AG04450 (cell line): ENCODE measurements at regions not wholly inside any gene's neighbourhood (a gene's known extent, or its start where the extent isn't known, plus 50 kb on each side); places are given as distances from the start of the nearest gene placed in this dataset.

ENCODE experiments used
- CTCF ChIA-PET: fragments of 300-600, 350-600 bp; formaldehyde crosslinking; extraction: SDS; loops from one replicate; lab custom pipeline; 2022; ENCODE audit warnings: antibody characterized with exemption, inconsistent platforms; lab: Charles Lee
- POLR2A ChIA-PET: fragments of 350-600 bp; formaldehyde crosslinking; extraction: SDS; loops from one replicate; lab custom pipeline; 2021; ENCODE audit warnings: antibody characterized with exemption, inconsistent platforms; lab: Yijun Ruan, JAX
- DNase-seq: peaks from one replicate; pipeline ENCODE4 v3.0.0-alpha.2; 2011; ENCODE audit warnings: low read depth, low spot score
- H3K27ac ChIP-seq: one replicate; pipeline ENCODE4 v1.5.1; 2012; ENCODE audit warnings: low read depth, low read length, control low read depth
- H3K27me3 ChIP-seq: one replicate; pipeline ENCODE4 v1.6.0; 2012; ENCODE audit warnings: low read length; ENCODE audit not compliant: control insufficient read depth, insufficient read depth
- H3K4me3 ChIP-seq: 2 replicates; pipeline ENCODE4 v1.5.1; 2011; ENCODE audit warnings: mild to moderate bottlenecking, low read depth, low read length, control low read depth
- H3K9me3 ChIP-seq: 2 replicates; pipeline ENCODE4 v1.5.1; 2012; ENCODE audit warnings: low read length; ENCODE audit not compliant: control insufficient read depth, insufficient read depth
- TF ChIP-seq, protein P1 (sequence below): IDR thresholded peaks from 2 replicates; pipeline ENCODE4 v1.5.1; 2011; ENCODE audit warnings: low read depth, low read length, control low read depth, inconsistent platforms

DNA sequence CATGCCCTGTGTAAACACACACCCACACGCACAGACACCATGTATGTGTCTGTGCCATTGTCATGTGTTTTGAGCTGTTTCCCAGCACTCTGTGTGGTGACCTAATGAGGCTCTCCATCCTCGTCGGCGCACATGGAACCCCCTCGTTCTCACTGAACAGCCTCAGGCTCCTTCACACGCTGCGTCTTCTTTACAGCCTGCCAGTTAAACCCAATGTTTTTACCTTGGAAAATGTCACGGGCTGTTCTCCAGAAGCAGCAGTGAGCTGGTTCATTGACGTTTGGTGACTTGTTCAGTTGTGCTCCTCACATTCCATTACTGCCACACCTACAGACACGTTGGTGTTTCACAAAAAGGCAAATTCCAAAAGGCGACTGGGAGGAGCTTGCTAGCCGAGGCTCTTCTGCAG lies 201.0 kb upstream of the FOXQ1 start:
- Histone ChIP-seq H3K27me3 (peaks cover 2% of the 10 kb centered on the region), H3K4me3 (no peak overlapping the region), H3K9me3 (no peaks in the 10 kb centered on the region), H3K27ac (no peak overlapping the region)
- ChIA-PET POLR2A (no interaction called here), CTCF (no interaction called here)
- no peak for DNase-seq
- TF ChIP-seq, protein P1, sequence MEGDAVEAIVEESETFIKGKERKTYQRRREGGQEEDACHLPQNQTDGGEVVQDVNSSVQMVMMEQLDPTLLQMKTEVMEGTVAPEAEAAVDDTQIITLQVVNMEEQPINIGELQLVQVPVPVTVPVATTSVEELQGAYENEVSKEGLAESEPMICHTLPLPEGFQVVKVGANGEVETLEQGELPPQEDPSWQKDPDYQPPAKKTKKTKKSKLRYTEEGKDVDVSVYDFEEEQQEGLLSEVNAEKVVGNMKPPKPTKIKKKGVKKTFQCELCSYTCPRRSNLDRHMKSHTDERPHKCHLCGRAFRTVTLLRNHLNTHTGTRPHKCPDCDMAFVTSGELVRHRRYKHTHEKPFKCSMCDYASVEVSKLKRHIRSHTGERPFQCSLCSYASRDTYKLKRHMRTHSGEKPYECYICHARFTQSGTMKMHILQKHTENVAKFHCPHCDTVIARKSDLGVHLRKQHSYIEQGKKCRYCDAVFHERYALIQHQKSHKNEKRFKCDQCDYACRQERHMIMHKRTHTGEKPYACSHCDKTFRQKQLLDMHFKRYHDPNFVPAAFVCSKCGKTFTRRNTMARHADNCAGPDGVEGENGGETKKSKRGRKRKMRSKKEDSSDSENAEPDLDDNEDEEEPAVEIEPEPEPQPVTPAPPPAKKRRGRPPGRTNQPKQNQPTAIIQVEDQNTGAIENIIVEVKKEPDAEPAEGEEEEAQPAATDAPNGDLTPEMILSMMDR = no peak

DNA sequence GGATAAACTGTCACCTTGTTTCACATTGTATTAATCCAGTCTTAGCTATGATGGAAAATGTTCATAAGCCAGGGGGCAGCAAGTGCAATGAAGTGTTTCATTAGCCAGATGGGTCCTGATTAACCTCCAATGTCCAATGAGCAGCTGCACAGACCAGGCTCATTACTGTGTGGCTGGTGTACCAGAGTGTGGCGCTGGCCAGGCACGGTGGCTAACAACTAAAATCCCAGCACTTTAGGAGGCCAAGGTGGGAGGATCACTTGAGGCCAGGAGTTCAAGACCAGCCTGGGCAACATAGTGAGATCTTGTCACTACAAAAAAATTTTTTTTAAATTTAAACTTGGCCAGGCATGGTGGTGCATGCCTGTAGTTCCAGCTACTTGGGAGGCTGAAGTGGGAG lies 201.7 kb upstream of the FOXQ1 start:
- ChIA-PET POLR2A (no interaction called here), CTCF (no interaction called here)
- Histone ChIP-seq H3K27ac (no peak overlapping the region), H3K9me3 (no peaks in the 10 kb centered on the region), H3K4me3 (no peak overlapping the region), H3K27me3 (peaks cover 2% of the 10 kb centered on the region)
- DNase-seq = no peak
- TF ChIP-seq, protein P1 = no peak; the same call in 1 of the 2 replicates

DNA sequence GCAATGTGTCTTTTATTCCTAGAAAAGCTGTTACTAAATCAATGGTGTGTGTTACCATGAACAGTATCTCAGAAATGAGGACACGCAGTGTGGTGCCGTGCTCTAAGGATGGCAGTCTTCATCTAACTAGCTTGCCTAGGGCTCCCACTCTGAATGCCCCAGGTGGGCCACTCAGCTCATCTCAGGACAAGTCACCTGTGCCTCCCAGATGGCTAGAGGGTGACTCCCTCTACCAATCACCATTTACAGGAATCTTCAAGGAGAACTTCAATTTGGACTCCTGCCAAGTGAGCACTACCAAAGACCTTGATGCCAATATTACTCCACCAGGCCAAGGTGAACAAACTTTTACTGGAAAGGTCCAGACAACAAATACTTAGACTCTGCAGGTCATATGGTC lies 202.8 kb upstream of the FOXQ1 start:
- ChIA-PET POLR2A (no interaction called here), CTCF (no interaction called here)
- DNase-seq = no peak
- Histone ChIP-seq H3K27me3 (peaks cover 2% of the 10 kb centered on the region), H3K4me3 (no peak overlapping the region), H3K27ac (no peak overlapping the region), H3K9me3 (no peaks in the 10 kb centered on the region)
- TF ChIP-seq, protein P1 = no peak

DNA sequence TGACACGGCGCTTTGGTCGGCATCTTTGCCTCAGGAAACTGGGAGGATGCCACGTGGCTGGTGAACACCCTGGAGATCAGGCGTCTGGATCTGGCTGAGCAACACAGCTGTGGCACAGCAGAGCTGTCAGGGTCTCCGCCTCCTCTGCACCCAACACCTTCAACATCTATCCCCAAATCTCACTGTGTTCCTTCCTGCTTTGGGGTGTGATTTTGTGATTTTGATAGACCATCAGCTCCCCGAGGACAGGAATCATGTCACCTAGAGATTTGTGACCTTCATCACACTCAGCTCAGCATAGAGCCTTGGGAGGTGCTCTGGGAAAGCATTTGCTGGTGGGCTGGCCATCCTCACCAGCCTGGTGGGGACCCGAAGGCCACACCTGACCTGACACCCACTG lies 203.7 kb upstream of the FOXQ1 start:
- DNase-seq = no peak
- H3K27me3 ChIP-seq = peaks cover 2% of the 10 kb centered on the region
- no peaks in the 10 kb centered on the region for H3K9me3 ChIP-seq
- CTCF ChIA-PET = no interaction called here
- POLR2A ChIA-PET = no interaction called here
- no peak overlapping the region for H3K4me3 ChIP-seq
- TF ChIP-seq, protein P1 = no peak
- no peak overlapping the region for H3K27ac ChIP-seq

DNA sequence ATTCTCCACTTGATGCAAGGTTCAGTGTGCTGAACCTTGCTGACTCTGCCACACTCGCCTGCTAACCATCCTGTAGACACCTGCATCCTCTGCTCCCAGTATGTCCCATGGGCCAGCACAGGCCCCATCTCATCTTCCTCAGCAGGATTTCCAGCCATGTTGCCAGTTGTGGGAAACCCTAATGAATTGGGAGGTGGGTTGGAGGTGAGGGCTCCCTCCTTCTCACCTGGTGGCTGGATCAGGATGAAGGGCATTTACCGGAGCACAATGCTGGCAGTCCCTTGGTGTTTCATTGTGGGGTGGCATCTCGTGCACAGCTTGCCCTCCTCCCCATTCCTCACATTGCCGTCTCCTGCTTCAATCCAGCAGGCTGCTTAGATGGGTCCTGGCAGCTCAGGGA lies 204.3 kb upstream of the FOXQ1 start:
- H3K4me3 ChIP-seq = no peak overlapping the region
- ChIA-PET POLR2A (no interaction called here), CTCF (no interaction called here)
- no peaks in the 10 kb centered on the region for H3K9me3 ChIP-seq
- TF ChIP-seq, protein P1 = no peak
- H3K27ac ChIP-seq = no peak overlapping the region
- peaks cover 2% of the 10 kb centered on the region for H3K27me3 ChIP-seq
- no peak for DNase-seq
